Smooth muscle cell (in vitro differentiated cells): ENCODE measurements at regions not wholly inside any gene's neighbourhood (a gene's known extent, or its start where the extent isn't known, plus 50 kb on each side); places are given as distances from the start of the nearest gene placed in this dataset.
A peak's percentile ranks its signal among the peaks of the same experiment; 100 is the strongest.

Experiments
- DNase-seq: peaks from one replicate; lab custom pipeline; 2025; ENCODE audit not compliant: unreplicated experiment; lab: John Stamatoyannopoulos, UW
- H2AFZ ChIP-seq: fragments of 200-600 bp; sonication (generic); 2 replicates; pipeline ENCODE4 v1.6.0; 2016; ENCODE audit warnings: antibody characterized with exemption, low read depth, mild to moderate bottlenecking
- H3F3A ChIP-seq: fragments of 200-600 bp; sonication (generic); 2 replicates; pipeline ENCODE4 v1.6.0; 2017; ENCODE audit warnings: antibody characterized with exemption, low read depth
- H3K27ac ChIP-seq: fragments of 200-600 bp; sonication (generic); 2 replicates; pipeline ENCODE4 v1.5.1; 2016; ENCODE audit warnings: low read depth, mild to moderate bottlenecking
- H3K27me3 ChIP-seq: fragments of 200-600 bp; sonication (generic); 2 replicates; pipeline ENCODE4 v1.6.1; 2016; ENCODE audit warnings: low read depth, mild to moderate bottlenecking
- H3K36me3 ChIP-seq: fragments of 200-600 bp; sonication (generic); 2 replicates; pipeline ENCODE4 v1.5.1; 2016; ENCODE audit warnings: low read depth
- H3K4me1 ChIP-seq: fragments of 200-600 bp; sonication (generic); 2 replicates; pipeline ENCODE4 v1.5.1; 2016; ENCODE audit warnings: low read depth
- H3K4me2 ChIP-seq: fragments of 200-600 bp; sonication (generic); 2 replicates; pipeline ENCODE4 v1.6.0; 2016; ENCODE audit warnings: mild to moderate bottlenecking
- H3K4me3 ChIP-seq: fragments of 200-600 bp; sonication (generic); 2 replicates; pipeline ENCODE4 v1.5.1; 2016; ENCODE audit warnings: mild to moderate bottlenecking
- H3K79me2 ChIP-seq: fragments of 200-600 bp; sonication (generic); 2 replicates; pipeline ENCODE4 v1.6.0; 2016; ENCODE audit warnings: low read depth, mild to moderate bottlenecking
- H3K9ac ChIP-seq: fragments of 200-600 bp; sonication (generic); 2 replicates; pipeline ENCODE4 v1.6.0; 2016; ENCODE audit warnings: low read depth
- H3K9me3 ChIP-seq: fragments of 200-600 bp; sonication (generic); replicated peaks from 2 replicates; pipeline ENCODE4 v1.5.1; 2016; ENCODE audit warnings: low read depth
- H4K20me1 ChIP-seq: fragments of 200-600 bp; sonication (generic); 2 replicates; pipeline ENCODE4 v1.6.0; 2016; ENCODE audit warnings: low read depth
- WGBS: methylation state at CpG from one replicate; pipeline ENCODE4 v1.1.7; 2016; ENCODE audit warnings: low lambda C conversion rate; 5-methylcytosine and 5-hydroxymethylcytosine counted together
- TF ChIP-seq, protein P1 (sequence below): fragments of 200-600 bp; sonication (generic); IDR thresholded peaks from 2 replicates; pipeline ENCODE4 v1.5.1; 2017; ENCODE audit warnings: borderline replicate concordance, mild to moderate bottlenecking, antibody characterized with exemption; ENCODE audit not compliant: insufficient read depth, poor library complexity, severe bottlenecking

DNA sequence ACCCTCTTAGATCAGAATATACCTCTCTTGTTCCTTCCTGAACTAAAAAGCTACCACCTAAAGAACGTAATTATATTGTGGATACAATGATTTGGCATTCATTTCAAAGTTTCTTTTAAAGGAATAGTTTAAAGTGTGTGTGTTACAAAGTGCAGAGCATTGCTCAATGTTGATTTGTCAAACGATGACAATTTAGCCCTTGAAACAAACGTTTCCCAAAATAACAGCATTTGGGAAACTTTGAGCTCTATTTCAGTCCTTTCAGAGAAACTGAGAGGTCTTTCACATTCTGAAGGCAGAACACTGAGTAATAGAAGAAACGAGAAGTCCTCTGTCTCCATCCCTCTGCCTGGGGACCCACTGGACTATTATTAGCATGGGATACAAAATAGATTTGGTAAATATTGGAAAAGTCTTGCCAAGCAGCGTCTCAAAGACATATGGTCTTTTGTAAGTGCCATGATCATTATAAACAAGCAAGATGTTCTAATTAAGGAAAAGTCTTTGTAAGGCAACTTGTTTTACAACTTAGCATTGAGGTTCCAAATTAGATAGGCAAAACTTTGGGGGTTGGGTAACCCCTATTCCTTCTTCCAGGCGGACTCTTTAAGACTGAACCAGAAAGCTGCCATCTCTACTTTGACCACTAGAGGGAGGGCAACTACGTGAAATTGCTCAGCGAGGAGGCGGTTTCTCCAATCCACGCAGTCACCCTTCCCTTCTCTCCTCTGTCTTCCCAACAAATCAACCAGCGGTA, 208.8 kb downstream of the RNF144B start:
- Histone ChIP-seq H2AFZ (peak overlapping the region; percentile 78), H3K27me3 (no peaks in the 10 kb centered on the region), H3K4me2 (peak overlapping the region; percentile 62), H4K20me1 (no peaks in the 10 kb centered on the region), H3K9me3 (no peaks in the 10 kb centered on the region), H3K79me2 (no peaks in the 10 kb centered on the region), H3F3A (no peaks in the 10 kb centered on the region), H3K36me3 (no peaks in the 10 kb centered on the region), H3K27ac (no peak overlapping the region), H3K4me1 (no peaks in the 10 kb centered on the region), H3K4me3 (no peak overlapping the region), H3K9ac (no peak overlapping the region)
- DNase-seq: peak; percentile 7
- 34% methylated on average over 11 of the region's 11 CpGs for WGBS
- TF ChIP-seq, protein P1, sequence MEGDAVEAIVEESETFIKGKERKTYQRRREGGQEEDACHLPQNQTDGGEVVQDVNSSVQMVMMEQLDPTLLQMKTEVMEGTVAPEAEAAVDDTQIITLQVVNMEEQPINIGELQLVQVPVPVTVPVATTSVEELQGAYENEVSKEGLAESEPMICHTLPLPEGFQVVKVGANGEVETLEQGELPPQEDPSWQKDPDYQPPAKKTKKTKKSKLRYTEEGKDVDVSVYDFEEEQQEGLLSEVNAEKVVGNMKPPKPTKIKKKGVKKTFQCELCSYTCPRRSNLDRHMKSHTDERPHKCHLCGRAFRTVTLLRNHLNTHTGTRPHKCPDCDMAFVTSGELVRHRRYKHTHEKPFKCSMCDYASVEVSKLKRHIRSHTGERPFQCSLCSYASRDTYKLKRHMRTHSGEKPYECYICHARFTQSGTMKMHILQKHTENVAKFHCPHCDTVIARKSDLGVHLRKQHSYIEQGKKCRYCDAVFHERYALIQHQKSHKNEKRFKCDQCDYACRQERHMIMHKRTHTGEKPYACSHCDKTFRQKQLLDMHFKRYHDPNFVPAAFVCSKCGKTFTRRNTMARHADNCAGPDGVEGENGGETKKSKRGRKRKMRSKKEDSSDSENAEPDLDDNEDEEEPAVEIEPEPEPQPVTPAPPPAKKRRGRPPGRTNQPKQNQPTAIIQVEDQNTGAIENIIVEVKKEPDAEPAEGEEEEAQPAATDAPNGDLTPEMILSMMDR: peak; percentile 93

DNA sequence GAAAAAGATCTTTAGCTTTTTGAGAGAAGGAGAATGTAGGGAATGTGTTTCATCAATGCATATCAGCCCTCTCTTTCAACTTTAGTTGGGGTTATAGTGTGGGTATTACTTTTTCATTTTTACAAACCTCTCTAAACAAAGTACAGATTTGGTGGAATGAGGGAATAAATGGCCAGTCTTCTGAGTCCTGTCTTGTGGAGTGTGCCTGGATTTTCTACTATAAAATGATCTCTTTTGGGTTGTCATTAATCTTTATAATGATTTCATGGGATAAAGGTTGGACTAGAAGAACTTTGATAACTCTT, 209.3 kb downstream of the RNF144B start:
- Histone ChIP-seq H3F3A (no peaks in the 10 kb centered on the region), H3K79me2 (no peaks in the 10 kb centered on the region), H3K27ac (no peak overlapping the region), H2AFZ (peak overlapping the region; percentile 78), H3K9ac (no peak overlapping the region), H3K36me3 (no peaks in the 10 kb centered on the region), H4K20me1 (no peaks in the 10 kb centered on the region), H3K27me3 (no peaks in the 10 kb centered on the region), H3K4me3 (no peak overlapping the region), H3K9me3 (no peaks in the 10 kb centered on the region), H3K4me2 (peak overlapping the region; percentile 62), H3K4me1 (no peaks in the 10 kb centered on the region)
- TF ChIP-seq, protein P1: no peak
- no peak for DNase-seq

DNA sequence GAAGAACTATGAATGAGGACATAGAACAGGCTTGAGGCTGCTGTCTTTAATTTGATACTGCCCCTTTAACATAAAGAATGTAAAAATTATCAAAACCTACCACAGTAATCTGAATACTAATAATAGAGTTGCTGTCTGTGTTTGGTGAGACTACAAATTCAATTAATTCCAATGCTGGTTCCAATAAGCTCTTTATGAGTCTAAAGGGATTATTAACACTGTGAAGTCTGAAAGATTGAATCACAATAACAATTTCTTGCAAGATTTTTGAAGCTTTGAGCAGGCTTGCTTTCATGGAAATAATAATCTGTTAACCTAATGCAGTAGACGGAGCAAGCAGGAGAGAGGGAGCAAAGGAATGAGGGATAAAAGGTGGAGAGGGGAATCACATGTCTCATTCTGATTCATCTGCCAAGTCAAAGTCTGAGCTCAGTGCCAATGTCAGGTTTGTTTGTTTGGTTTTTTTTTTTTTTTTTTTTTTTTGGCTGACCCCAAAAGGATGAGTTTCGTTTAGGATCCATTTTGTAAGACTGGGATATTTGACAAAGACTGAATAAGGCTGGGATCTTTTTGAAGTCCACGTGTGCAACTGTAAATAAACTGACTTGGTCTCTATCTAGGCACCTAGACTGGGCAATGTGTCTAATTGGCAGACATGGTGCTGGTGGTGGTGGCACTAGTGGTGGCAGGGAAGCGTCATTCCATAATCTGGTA, 211.6 kb downstream of the RNF144B start:
- Histone ChIP-seq H3K9ac (no peak overlapping the region), H4K20me1 (no peaks in the 10 kb centered on the region), H3K4me2 (no peak overlapping the region), H3K4me3 (no peak overlapping the region), H3K9me3 (no peaks in the 10 kb centered on the region), H3K27me3 (no peaks in the 10 kb centered on the region), H2AFZ (no peak overlapping the region), H3K27ac (no peak overlapping the region), H3F3A (no peaks in the 10 kb centered on the region), H3K4me1 (no peaks in the 10 kb centered on the region), H3K79me2 (no peaks in the 10 kb centered on the region), H3K36me3 (no peaks in the 10 kb centered on the region)
- WGBS: 93% methylated on average over 4 of the region's 4 CpGs
- no peak for DNase-seq
- TF ChIP-seq, protein P1: no peak

DNA sequence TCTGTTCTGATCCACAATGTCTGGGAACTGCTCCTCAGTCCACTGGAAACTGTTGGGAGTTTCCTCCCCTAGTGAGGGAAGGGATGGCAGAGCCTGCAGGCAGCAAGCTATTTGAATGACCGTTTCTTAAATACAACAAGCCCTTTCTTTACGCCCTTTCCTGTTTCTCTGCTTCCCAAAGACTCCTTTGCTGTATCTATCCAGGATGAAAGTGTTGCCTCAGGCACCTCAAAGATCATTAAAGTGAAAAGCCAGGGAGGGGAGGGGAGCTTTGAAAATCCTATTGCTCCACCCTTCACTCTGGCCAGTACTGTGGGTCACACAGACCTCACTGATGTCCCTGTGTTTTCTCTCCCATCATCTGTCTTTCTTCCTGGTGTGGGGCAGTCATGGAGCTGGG, 213.1 kb downstream of the RNF144B start:
- Histone ChIP-seq H2AFZ (no peak overlapping the region), H3K4me3 (no peak overlapping the region), H3K4me1 (no peaks in the 10 kb centered on the region), H3K9me3 (no peaks in the 10 kb centered on the region), H3K36me3 (no peaks in the 10 kb centered on the region), H3K27ac (no peak overlapping the region), H3K27me3 (no peaks in the 10 kb centered on the region), H4K20me1 (no peaks in the 10 kb centered on the region), H3K79me2 (no peaks in the 10 kb centered on the region), H3K4me2 (no peak overlapping the region), H3K9ac (no peak overlapping the region), H3F3A (no peaks in the 10 kb centered on the region)
- TF ChIP-seq, protein P1: no peak
- no peak for DNase-seq
- 63% methylated on average over 2 of the region's 2 CpGs for WGBS
